HG02642 (cell line): ENCODE measurements at regions not wholly inside any gene's neighbourhood (a gene's known extent, or its start where the extent isn't known, plus 50 kb on each side); places are given as distances from the start of the nearest gene placed in this dataset.
"Not testable (repeated sequence)": the region's sequence is repeated elsewhere in the genome, so short reads cannot be mapped to it uniquely, and the experiment has no call there.

Experiments
- ATAC-seq: cut with Tn5 transposase; IDR thresholded peaks from one replicate; pipeline ENCODE4 v1.9.1; 2021; ENCODE audit warnings: mild to moderate bottlenecking; ENCODE audit not compliant: unreplicated experiment, poor library complexity

DNA sequence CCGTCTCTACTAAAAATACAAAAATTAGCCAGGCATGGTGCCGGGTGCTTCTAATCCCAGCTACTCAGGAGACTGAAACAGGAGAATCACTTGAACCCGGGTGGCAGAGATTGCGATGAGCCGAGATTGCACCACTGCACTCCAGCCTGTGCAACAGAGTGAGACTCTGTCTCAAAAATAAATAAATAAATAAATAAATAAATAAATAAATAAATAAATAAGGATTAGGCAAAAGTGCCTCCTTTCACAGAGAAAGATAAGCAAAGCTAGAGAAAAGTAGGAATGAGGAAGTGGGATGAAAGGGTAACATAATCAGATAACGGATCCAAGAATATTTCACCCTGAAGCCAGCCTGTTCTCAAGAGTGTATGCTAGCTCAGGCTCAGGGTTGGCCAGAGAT lies 869.6 kb upstream of the AUTS2 start:
- ATAC-seq, result not testable (repeated sequence)

DNA sequence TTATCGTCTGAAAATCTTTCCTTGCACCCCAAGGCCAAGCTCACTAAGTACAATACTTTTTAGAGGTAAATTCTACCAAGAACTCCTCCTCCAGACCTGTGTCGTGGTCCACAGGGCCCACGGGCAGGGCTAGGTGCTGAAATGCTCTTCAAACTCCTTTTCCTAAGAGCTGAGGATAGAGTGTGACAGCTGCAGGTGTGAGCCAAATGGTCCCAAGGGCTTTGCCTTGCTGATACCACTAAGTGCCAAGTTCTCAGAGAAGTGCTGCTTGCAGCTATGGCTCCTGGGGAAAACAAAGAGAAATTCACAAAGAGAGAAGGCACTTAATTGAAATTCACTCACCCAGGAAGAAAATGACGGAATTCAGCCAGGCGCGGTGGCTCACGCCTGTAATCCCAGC lies 868.9 kb upstream of the AUTS2 start:
- ATAC-seq, result no peak

DNA sequence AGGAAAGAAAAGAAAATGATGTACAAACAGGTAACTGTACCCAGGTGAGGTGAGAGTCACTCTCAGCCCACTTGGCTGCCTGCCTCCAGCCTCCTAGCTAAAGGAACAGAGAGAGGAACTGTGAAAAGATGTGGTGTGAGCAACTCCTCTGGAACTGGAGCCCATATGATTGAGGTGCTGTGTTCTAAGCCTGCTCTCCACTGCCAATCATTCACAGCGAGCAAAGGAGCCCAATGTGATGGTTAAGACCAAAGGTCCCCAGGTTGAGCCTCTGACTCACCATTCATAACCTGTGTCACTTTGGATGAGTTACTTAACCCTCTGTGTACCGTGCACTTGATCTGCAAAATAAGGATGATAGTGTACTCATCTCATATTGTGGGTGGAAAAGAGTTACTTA lies 868.1 kb upstream of the AUTS2 start:
- ATAC-seq, result no peak

DNA sequence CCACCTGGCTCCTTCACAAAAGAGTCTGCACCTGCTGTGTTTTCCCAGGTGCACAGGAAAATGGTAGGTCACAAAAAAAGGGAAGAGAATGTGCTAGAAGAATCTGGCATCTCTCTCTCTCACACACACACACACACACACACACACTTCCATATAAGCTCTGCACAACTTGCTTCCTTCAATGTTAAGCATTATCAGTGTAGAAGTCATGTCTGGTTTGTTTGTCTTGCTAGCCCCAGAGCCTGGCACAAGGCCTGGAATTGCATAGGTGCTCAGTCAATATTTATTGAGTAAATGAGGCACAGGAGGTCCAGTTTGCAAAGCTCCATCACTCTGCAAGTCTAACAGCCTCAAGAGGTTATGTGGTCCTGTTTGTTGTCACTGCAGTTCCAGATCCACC lies 867.3 kb upstream of the AUTS2 start:
- no peak for ATAC-seq

DNA sequence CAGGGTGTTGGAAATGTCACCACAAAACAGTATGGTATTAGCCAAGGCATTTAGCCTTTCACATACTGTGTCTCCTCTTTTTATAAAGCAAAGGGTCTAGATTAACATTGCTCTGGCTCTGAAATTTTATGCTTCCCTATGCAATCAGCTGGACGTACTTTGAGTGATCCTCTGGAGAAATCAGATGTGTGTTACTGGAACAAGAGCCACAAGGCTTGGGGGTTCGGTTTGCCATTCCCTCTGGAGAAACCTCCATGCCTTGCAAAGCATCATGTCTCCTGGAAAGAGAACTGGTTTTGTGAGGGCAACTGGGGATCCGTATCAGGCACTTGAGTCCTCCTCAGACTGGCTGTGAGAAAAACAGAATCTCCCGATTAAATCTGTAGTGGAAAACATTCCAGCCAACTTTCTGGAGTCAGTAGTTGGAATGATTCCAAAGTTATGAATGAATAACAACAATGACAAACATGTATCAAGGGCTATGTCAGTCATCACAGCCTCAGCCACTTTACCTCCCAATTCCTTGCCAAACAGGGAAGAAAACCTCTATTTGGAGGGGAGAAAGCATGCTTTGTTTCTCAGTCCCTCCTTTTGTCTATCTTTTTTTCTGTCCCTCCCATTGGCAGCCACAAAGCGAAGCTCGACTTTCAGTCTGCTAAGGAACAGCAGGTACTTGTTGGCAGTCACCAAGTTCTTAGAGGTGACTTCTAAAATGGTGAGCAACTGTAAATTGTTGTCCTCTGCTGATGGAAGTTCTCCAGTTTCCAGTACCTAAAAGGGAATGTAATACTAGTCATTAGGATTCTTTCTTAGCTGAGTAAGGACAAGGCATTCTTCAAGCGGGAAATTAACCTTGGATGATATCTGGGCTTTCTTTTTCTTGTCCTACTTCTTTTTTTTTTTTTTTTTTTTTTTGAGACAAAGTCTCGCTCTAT lies 864.8 kb upstream of the AUTS2 start:
- no peak for ATAC-seq

DNA sequence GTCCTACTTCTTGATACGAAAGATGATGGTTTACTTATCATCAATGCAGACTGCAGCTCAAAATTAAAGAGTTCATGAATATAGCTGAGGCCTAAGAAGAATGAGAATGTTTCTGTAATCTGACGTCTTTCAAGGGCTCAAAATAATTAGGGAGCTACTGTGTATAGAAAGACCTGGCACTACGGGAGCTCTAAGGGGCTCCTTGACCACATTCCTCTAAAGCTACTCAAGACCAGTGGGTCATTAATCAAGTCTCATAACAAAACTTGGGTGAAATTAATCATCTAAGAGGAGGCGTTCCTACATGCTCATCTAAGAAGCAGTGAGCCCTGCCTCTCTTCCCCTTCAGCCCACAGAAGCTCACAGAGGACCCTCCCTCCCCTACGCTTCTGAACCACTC lies 863.8 kb upstream of the AUTS2 start:
- no peak for ATAC-seq

DNA sequence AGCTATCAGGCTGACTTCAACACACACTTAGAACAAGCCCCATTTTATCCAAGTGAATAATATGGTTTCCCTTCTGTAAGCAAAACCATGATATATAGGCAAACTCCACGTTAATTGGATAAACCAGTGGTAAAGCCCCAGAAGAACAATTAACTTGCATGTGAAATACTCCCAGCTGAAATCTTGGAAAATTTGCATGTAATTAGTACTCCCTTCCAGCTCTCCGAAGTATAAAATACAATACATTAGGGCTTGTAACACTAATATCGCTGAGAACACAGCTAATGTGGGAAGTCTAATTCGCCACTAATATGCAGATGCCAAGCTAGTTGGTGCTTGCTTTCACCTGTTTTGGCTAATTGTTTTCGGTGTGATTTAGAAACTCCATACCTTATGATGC lies 859.0 kb upstream of the AUTS2 start:
- ATAC-seq, result no peak

DNA sequence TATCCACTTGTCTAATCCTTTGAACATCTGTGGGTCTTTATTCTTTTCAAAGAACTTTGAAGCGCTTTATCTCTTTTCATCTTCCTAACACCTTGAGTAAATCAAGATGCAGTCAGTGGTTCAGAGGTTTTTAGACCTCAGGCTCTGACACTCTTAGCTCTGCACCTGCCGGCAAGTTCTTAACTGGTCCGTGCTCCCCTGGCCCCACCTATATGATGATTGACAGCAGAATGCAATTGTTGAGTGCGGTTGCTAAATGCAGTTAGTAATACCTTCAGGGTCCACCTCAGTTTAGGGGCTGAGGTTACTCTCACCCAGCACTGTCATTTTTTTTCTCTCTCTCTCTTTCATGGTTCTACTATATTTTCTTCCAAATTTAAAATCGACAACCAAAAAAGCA lies 854.2 kb upstream of the AUTS2 start:
- no peak for ATAC-seq

DNA sequence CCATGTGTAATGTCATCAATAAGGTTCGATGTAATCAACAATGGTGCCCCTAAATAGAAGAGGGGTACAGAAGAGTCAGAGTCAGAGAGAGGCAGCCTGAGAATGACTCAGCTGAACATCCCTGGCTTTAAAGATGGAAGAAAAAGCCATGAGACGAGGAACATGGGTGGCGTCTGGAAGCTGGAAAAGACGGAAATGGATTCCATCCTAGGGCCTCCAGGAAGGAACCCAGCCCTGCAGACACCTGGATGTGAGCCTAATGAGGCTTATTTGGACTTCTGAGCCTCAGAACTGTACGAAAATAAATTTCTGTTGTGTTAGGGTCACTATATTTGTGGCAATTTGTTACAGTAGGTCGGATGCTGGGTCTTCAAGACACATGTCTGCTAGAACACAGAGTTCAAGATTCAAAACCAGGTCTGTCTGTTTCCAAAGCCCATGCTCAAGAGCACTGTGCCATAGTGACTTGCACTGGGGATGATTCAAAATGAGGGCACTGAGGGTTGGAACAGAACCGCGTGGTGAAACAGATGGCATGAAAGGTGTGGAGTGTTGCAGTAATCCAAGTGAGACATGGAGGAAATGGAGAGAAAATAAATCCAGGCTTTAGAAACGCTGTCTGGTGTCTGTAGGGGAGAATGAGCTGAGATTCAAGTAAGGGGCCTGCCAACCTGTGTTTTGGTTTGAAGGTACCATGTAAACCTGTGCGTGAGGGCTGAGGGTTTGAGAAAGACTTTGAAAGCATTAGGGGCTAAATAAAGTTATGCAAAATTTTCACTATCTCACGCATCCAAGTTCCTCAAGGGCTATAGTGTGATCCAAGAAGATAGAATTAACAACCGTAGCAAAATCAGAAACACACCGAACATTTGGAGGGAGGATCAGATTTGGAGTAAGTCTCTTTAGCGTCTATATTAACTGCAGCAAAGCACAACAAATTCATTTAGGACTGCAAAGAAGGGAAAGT lies 849.1 kb upstream of the AUTS2 start:
- ATAC-seq, result no peak

DNA sequence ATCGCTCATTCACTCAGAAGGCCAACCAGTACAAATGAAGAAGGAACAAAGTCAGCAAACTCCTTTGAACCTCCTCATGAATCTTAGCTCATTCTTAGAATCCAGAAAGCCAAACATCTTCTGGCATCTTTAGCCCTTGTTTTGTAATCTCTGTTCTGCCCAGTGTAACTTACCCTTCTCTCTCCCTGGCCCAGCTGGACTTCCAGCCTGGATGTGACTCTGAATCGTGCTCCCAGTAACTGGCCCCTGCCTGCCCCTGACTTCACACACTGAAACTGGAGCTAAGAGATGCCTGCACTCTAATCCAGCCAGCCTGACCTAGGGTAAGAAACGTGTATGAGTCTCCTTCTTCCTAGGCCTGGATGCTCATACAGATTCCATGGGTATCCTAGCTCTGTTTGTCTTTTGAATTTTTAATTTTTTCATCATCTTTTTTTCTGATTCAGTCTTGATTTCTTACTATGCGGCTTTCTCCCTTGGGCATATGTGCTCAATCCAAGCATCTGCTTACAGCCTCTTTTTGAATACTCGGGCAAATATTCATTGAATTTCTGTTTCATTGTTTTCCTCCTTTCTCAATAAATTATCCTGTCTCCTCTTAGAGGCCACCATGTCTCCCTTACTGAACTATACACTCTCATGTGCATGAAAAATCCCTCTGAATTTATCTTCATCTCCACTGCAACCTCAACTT lies 845.6 kb upstream of the AUTS2 start:
- no peak for ATAC-seq

DNA sequence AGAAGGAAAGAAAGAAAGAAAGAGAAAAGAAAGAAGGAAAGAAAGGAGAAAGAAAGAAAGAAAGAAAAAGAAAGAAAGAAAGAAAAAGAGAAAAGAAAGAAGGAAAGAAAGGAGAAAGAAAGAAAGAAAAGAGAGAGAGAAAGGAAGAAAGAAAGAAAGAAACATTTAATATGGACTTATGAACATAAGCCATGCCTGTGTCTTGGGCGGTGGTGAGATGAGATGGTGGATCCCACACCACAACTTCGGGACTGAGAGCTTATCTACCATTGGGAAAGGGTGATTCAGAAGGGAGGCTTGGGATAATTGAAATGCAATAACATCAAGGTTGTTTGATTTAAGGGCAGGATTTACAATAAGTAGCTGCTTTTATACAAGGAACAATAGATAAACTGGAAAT lies 843.9 kb upstream of the AUTS2 start:
- no peak for ATAC-seq

DNA sequence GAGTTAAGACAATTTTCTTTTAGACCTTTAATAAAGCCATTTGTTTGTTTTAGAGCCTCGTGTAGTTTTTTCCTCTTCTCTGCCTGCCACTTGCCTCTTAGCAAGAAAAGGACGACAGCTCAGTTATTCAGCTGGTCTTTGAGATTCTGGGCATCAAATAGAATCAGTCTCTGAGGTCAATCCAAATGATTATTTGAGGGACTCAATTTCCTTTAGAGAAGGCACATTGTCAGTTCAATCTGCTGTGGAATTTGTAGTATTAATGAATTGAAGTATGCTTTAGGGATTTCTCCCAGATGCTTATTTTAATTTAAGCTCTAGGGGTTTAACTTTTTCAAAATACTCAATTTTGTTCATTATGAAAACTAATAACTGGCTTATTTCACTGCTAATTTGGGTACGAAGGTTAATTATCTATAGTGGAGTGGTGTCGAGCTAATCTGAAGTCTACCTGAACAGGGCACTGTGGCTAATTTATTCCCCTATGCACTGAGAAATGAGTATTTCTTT lies 841.2 kb upstream of the AUTS2 start:
- no peak for ATAC-seq

DNA sequence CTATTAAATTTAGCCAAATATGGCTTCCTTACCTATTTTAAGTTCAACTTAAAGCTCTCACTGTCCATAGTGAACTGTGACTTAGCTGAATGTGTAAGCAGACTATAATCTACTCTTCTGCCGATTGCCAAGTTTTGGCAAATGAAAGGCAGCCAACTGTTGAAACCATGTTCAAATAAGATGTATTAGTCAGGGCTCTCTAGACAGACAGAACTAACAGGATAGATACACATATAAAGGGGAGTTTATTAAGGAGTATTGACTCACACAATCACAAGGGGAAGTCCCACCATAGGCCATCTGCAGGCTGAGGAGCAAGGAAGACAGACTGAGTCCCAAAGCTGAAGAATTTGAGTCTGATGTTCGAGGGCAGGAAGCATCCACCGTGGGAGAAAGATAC lies 837.7 kb upstream of the AUTS2 start:
- no peak for ATAC-seq

DNA sequence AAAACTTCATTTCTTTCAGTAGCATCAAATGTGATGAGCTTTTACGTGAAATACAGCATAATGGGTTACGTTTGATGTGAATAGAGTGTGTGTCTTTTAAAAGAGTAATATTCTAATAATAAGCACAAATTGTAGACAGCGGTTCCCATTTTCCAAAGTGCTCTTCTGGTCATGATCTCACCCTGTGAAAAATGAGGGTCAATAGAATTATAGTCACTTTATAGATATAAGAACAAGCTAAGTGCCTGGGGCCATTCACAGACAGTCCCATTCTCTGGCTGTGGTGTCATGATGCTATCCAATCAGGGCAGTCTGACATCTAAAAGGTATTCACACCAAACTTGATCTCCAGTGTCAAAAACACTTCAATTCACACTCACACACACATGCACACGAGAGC lies 830.8 kb upstream of the AUTS2 start:
- ATAC-seq, result no peak

DNA sequence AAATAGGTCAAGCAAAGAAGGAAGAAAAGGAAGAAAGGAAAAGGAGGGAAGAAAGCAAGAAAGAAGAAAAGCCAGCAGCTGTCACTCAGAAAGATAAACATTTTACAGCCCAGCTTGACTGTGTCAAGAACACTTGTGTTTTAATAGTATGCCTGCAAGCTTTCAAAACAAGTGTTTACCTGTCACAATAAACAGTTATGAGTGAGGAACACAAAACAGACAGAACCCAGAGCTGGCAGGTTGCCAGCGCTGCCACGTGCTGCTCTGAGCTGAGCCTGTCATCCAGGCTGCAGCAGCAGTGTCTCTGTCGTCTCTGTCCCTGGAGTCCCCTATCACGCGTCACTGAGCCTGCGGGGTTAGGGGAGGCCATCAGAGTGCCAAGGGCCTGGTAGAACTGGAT lies 827.6 kb upstream of the AUTS2 start:
- ATAC-seq, result no peak

DNA sequence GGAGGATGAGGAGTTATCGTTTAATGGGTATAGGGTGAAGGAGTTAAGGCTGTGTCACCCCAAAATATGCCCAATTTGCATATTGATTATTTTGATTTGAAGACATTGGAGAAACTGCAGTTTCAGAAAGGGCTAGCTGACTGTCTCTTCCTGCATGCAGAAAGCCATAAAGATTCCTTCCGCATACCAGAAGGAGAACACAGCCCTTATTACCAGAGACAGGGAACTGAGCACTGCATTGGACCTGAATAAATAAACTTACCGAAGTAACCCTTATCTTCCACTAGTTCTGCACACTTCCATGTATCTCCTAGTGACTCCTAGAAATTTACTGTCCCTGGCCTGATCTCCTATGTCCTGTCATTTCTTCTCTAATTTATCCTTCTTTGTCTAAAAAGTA lies 821.9 kb upstream of the AUTS2 start:
- ATAC-seq, result no peak

DNA sequence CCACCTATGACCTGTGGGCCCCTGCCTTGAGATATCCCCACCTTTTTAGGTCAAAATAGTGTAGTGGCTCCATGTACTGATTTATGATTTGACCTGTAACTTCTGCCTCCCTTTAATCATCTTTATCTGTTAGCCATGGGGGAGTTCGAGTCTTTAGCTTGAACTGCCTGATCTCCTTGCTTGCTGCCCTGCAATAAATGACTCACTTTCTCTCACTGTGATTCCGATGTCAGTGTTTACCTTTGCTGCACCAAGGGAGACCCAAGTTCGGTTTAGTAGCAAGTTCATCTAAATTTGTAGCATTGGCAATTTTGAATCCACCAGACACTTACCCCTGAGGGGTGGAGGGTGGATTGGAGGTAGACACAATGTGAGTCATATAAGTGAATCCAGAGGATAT lies 814.6 kb upstream of the AUTS2 start:
- no peak for ATAC-seq

DNA sequence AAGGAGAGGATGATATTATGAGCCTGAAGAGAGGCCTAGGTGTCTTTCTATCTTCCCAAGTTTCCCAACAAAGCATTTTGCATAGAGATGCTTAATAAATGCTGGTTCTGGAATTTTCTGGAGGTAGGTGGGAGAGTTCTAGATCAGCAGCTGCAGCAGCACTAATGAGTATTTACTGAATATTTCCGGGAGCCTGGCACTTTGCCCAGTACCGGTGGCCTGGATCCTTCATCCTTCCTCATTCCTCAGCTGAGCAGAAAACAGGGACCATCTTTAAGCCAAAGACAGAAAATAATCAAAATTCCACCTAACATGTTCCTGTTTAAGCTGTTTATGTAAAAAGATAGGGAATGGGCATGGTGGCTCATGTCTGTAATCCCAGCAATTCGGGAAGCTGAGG lies 813.2 kb upstream of the AUTS2 start:
- no peak for ATAC-seq

DNA sequence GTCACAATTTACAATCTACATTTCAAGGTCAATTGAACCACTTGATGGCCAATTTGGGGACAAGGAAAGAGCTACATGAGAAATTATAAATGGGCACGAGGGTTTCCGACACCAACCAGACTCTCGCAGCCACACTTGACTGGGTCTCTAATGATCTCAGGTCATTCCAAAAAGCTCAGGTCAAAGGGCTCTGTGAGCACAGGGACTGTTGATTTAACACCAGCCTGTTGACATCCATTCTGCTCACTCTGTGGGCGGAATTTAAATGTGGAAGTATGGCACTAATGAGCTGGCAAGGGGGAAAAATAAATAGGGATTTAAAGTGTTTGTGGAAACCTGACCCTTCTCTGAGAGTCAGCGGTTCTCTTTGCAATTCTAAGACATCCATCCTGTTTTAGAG lies 810.7 kb upstream of the AUTS2 start:
- ATAC-seq, result no peak

DNA sequence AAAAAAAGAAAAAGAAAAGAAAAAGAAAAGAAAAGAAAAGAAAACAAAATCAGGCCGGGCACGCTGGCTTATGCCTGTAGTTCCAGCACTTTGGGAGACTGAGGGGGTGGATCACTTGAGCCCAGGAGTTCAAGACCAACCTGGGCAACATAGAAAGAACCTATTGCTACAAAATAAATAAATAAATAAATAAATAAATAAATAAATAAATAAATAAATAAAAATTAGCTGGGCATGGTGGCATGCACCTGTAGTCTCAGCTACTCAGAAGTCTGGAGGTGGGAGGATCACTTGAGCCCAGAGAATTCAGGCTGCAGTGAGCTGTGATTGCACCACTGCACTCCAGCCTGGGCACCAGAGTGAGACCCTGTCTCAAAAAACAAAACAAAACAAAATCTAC lies 809.7 kb upstream of the AUTS2 start:
- not testable (repeated sequence) for ATAC-seq

DNA sequence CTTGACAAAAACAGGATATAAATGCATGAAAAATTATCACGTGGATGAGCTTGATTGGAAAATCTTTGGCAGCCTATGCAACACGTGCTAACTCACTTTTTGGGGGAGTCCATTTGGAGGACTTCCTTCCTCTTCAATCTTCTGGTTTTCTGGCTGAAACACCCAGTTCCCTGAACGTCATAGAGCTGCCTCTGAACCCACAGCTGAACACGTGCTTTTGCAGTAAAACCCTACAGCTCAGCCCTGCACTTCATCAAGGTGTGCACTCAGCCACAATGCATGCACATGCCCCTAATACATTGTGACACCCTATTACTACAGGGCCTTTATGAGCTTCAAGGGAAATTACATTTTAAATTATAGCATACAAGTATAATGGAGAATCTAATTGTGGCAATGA lies 808.7 kb upstream of the AUTS2 start:
- no peak for ATAC-seq
